Mesothelial cell of epicardium (in vitro differentiated cells): ENCODE measurements at regions not wholly inside any gene's neighbourhood (a gene's known extent, or its start where the extent isn't known, plus 50 kb on each side); places are given as distances from the start of the nearest gene placed in this dataset.

ENCODE experiments used
- DNase-seq, 2 experiments: peaks; one replicate each; pipeline ENCODE4 v3.0.0; 2021; ENCODE audit warnings: low spot score in 2 of 2; ENCODE audit not compliant: unreplicated experiment in 2 of 2
- H3K27ac Mint-ChIP-seq: 2 replicates; pipeline ENCODE4 v1.8.0; 2021; ENCODE audit warnings: mixed read lengths
- H3K27me3 Mint-ChIP-seq: 2 replicates; pipeline ENCODE4 v1.8.0; 2021; ENCODE audit warnings: low read depth, mixed read lengths
- H3K36me3 Mint-ChIP-seq: 2 replicates; pipeline ENCODE4 v1.8.0; 2021; ENCODE audit warnings: mixed read lengths
- H3K4me1 Mint-ChIP-seq: 2 replicates; pipeline ENCODE4 v1.8.0; 2021; ENCODE audit warnings: mixed read lengths
- H3K4me3 Mint-ChIP-seq: 2 replicates; pipeline ENCODE4 v1.8.0; 2021; ENCODE audit warnings: mild to moderate bottlenecking, moderate library complexity, mixed read lengths
- H3K9me3 Mint-ChIP-seq: 2 replicates; pipeline ENCODE4 v1.8.0; 2021; ENCODE audit warnings: mixed read lengths
- CTCF ChIP-seq: fragments of 200-600 bp; sonication (generic); IDR thresholded peaks from one replicate; pipeline ENCODE4 v1.5.0; 2021; ENCODE audit warnings: antibody characterized with exemption; ENCODE audit not compliant: unreplicated experiment

DNA sequence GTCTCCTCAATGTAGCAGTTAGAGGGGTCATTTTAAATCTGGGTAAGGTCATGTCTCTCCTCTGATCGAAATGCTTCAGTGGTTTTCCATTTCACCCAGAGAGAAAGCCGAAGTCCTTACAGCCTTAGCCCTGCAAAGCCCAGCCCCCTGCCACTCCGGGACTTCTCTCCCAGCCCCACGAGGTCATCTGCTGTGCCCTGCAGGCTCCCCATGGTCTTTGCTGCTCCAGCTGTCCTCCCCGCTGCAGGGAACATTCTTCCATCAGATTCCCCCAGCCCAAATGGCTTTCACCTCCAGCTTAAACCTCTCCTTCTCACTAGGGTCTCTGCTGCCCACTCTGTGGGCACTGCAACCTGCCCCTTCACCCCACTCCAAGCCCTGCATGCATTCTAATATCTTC is 626.5 kb downstream of the NPHP4 start:
- Mint-ChIP-seq H3K4me3 (no peak overlapping the region), H3K27ac (no peak overlapping the region), H3K27me3 (peaks cover 26% of the 10 kb centered on the region), H3K9me3 (no peaks in the 10 kb centered on the region), H3K36me3 (no peaks in the 10 kb centered on the region), H3K4me1 (no peaks in the 10 kb centered on the region)
- TF ChIP-seq CTCF = no peak
- no peak for DNase-seq

GRCh38 chr1:5364591-5364990 is 627.6 kb downstream of the NPHP4 start:
- H3K27ac Mint-ChIP-seq = no peak overlapping the region
- no peaks in the 10 kb centered on the region for H3K4me1 Mint-ChIP-seq
- DNase-seq = no peak
- no peaks in the 10 kb centered on the region for H3K36me3 Mint-ChIP-seq
- no peak overlapping the region for H3K4me3 Mint-ChIP-seq
- peaks cover 26% of the 10 kb centered on the region for H3K27me3 Mint-ChIP-seq
- peaks cover under 1% of the 10 kb centered on the region for H3K9me3 Mint-ChIP-seq
- no peak for TF ChIP-seq CTCF

DNA sequence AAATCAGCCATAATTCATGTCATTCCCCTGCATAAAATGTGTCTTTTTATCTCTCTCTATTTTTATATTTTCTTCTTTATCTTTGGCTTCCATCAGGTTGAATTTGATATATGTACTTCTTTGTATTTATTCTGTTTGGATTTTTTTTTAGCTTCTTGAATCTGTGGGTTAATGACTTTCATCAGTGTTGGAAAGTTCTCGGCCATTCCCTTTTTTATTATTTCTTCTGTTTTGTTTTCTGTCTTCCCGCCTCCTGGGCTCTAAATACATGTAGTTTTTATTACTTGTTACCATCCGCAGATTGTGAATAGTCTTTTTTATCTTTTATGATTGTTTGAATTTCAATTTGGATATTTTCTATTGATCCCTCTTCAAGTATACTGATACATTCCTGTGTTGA is 637.5 kb downstream of the NPHP4 start:
- H3K27ac Mint-ChIP-seq = no peak overlapping the region

GRCh38 chr1:5351366-5351765 is 640.9 kb downstream of the NPHP4 start:
- Mint-ChIP-seq H3K9me3 (peaks cover 19% of the 10 kb centered on the region), H3K27ac (no peak overlapping the region), H3K4me1 (no peaks in the 10 kb centered on the region), H3K36me3 (no peaks in the 10 kb centered on the region), H3K4me3 (no peak overlapping the region), H3K27me3 (no peaks in the 10 kb centered on the region)
- TF ChIP-seq CTCF = no peak
- DNase-seq = no peak

More for the DNA sequence above, 637.5 kb downstream of the NPHP4 start:
- DNase-seq = no peak
- TF ChIP-seq CTCF = no peak
- no peaks in the 10 kb centered on the region for H3K4me1 Mint-ChIP-seq
- H3K9me3 Mint-ChIP-seq = peaks cover 35% of the 10 kb centered on the region
- no peak overlapping the region for H3K4me3 Mint-ChIP-seq
- H3K27me3 Mint-ChIP-seq = no peaks in the 10 kb centered on the region
- no peaks in the 10 kb centered on the region for H3K36me3 Mint-ChIP-seq

GRCh38 chr1:5349526-5349925 is 642.7 kb downstream of the NPHP4 start:
- Mint-ChIP-seq H3K9me3 (peaks cover 10% of the 10 kb centered on the region), H3K27me3 (no peaks in the 10 kb centered on the region), H3K27ac (no peak overlapping the region), H3K4me3 (no peak overlapping the region), H3K4me1 (no peaks in the 10 kb centered on the region), H3K36me3 (no peaks in the 10 kb centered on the region)
- no peak for TF ChIP-seq CTCF
- no peak for DNase-seq

DNA sequence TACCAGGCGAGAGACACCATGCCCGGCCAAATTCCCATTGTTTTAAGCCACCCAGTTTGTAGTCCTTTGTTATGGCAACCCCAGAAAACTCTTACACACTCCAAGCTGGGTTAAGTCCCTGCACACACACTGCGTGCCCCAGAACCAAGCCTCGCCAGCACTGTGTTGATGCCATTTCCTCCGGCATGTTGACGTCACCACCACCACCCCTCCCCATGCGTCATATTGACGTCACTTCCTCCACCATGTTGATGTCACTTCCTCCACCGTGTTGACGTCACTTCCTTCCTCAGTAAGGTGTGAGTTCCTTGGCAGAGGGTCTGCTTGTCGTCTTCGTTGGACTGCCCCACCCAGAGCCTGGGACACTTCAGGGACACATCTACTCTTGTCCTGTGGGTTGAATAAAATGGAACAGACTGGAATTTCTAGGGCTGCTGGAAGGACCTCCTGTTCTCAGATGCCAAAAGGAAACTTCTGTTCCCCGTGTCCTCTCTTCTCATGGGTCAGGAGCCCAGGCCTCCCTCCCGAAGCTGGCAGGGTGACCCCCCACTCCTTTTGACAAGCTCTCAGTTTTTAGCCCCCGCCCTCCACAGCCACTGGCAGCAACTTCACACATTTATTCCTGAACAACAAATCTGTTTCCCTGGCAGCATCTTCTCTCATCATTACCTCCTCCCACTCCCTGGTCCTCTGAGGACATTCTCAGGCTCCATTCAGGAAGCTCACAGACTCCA is 643.3 kb downstream of the NPHP4 start:
- H3K27ac Mint-ChIP-seq = no peak overlapping the region
- H3K36me3 Mint-ChIP-seq = no peaks in the 10 kb centered on the region
- peaks cover 6% of the 10 kb centered on the region for H3K9me3 Mint-ChIP-seq

More for the DNA sequence above, 643.3 kb downstream of the NPHP4 start:
- no peaks in the 10 kb centered on the region for H3K4me1 Mint-ChIP-seq
- no peak overlapping the region for H3K4me3 Mint-ChIP-seq
- H3K27me3 Mint-ChIP-seq = no peaks in the 10 kb centered on the region
- no peak for DNase-seq
- TF ChIP-seq CTCF = no peak
